Inflammatory macrophage treated with lipopolysaccharide for 4 hours (primary cell): ENCODE measurements at regions not wholly inside any gene's neighbourhood (a gene's known extent, or its start where the extent isn't known, plus 50 kb on each side); places are given as distances from the start of the nearest gene placed in this dataset.
"Not testable (repeated sequence)": the region's sequence is repeated elsewhere in the genome, so short reads cannot be mapped to it uniquely, and the experiment has no call there.

Experiments
- DNase-seq: peaks from one replicate; pipeline ENCODE4 v3.0.0-alpha.2; 2020

DNA sequence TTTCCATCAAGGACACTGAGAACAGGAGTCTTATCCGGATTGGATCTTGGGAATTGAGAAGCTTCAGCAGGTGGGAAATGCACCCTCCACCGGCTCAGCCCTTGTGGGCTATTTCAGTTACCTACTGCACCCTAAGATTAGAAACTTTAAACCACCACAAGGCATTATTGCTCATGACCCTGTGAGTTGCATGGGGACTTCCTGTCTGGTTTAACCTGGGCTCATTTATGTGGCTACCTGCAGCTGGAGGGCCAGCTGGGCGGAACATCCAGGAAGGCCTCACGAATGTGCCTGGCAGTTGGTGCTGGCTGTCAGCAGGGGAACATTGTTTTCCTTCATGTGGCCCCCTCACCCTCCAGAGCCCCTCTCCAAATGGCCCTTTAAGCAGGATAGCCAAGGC, 164.1 kb downstream of the DEFB131A start:
- DNase-seq: no peak

DNA sequence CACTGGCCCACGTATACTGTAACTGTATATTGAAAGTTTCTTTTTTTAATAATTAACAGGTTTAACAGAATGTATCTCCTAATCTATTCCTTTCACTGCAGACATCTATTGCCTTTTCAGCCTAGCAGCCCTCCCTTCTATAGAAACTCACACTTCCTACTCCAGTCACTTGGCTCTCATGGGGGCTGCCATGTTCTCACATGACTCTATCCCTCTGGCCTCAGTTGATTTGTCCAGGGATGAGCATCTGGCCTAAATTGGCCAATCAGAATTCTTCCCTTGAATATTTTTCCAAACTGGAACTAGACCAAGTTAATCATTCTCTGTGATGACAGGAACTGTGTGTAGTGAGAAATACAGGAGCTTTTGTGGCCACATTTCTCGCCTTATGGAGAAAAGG, 166.1 kb downstream of the DEFB131A start:
- DNase-seq: not testable (repeated sequence)

DNA sequence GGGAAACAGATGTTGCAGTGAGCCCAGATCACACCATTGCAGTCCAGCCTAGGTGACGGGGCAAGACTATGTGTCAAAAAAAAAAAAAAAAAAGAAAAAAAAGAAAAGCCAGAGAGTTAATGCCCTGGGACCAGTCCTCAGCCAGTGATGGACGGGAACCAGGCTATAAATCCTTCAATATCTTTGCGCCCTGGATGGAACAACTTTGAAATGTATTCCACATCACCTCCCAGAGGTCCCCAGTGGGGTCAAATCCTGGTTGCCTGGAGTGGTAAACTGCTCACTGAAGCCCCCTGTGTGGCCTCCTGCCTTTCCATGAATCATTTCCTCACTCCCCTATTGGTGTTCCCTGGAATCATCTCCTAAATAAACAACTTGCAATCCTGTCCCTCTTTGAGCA, 166.9 kb downstream of the DEFB131A start:
- DNase-seq: no peak

DNA sequence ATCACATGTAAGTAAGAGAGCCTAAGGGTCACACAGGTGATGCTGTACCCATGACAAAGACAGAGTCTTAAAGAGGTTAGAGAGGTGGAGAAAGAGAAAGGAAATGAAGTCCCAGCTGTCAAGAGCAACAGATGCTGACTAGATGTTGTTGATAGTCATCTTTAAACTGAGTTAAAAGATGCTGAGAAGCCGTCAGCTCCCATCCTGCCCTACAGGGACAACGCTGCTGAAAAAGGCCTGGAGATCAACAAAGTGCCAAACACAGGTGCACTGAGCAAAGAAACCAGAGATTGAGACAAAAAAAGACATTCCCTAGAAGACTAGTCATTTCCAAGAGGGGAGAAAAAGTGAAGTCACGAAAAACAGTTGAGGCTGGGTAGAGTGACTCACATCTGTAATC, 145.0 kb upstream of the DRD5 start:
- DNase-seq: not testable (repeated sequence)

DNA sequence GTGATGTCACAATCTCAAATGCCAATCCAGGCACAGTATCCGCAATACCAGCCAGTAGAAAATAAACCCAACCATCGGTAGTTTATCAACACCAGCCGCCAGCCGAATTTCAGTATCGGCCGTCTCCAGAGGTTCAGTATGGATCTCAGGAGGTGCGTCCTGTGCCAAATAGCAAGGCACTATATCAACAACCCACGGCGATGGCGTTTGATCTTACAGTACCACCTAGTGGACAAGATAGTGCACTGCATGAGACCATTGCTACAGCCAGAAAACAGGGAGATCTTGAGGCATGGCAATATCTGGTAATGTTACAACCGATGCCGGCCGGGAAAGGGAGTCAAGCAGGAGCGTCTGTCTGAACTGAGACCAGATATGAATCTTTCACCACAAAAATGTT, 121.8 kb upstream of the DRD5 start:
- DNase-seq: not testable (repeated sequence)

DNA sequence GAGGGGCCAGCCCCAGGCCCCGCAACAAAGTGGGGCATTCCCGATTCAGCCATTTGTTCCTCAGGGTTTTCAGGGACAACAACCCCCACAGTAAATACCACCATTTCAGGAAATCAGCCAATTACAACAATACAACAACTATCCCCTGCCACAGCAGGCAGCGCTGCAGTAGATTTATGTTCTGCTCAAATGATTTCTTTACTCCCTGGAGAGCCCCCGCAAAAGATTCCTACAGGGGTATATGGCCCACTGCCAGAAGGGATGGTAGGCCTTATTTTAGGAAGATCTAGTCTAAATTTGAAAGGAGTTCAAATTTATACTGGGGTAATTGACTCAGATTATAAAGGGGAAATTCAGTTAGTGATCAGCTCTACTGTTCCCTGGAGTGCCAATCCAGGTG, 120.5 kb upstream of the DRD5 start:
- not testable (repeated sequence) for DNase-seq

DNA sequence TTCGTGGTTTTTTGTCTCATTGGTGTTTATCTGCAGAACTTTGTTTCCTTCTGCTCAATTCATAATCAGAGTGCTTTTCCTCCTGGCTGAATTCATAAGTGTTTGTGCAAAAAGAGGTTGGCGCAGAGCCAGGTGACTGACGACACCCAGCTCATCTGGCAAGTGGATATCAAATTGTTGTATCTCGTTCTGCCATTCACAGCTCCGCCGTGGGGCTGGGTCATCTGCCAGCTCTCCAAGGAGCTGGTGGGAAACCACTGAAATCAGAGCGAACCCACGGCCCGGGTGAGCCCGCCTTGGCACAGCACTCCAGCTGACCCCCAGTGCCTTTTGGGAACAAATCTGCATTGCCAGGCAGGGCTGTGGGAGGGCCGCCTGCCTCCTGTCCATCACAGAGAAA, 110.7 kb upstream of the DRD5 start:
- DNase-seq: not testable (repeated sequence)

DNA sequence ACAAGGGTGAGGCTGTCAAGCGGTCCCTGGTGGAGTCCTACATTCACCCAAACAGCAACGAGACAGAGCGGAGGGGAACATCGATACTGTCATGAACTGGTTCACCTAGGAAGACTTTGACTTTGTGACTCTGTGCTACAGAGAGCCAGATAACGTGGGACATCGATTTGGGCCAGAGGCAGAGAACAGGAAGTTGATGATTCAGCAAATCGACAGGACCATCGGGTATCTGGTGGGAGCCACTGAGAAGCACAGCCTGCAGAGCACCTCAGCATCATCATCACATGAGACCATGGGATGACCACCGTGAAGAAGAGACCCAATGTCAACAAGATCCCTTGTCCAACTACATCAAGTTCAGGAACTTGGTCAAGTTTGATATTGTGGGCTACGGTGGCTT, 104.1 kb upstream of the DRD5 start:
- not testable (repeated sequence) for DNase-seq

DNA sequence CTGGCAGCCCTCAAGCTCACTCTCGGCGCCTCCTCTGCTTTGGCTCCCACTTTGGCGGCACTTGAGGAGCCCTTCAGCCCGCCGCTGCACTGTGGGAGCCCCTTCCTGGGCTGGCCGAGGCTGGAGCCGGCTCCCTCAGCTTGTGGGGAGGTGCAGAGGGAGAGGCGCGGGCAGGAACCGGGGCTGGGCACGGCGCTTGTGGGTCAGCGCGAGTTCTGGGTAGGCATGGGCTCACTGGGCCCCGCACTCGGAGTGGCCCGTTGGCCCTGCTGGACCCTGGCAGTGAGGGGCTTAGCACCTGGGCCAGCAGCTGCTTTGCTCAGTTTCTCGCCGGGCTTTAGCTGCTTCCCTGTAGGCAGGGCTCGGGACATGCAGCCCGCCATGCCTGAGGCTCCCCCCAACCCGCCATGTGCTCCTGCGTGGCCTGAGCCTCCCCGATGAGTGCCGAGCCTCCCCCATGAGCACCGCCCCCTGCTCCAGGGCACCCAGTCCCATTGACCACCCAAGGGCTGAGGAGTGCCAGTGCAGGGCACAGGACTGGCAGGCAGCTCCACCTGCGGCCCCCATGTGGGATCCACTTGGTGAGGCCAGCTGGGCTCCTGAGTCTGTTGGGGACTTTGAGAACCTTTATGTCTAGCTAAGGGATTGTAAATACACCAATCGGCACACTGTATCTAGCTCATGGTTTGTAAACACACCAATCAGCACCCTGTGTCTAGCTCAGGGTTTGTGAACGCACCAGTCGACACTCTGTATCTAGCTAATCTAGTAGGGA, 101.5 kb upstream of the DRD5 start:
- no peak for DNase-seq

DNA sequence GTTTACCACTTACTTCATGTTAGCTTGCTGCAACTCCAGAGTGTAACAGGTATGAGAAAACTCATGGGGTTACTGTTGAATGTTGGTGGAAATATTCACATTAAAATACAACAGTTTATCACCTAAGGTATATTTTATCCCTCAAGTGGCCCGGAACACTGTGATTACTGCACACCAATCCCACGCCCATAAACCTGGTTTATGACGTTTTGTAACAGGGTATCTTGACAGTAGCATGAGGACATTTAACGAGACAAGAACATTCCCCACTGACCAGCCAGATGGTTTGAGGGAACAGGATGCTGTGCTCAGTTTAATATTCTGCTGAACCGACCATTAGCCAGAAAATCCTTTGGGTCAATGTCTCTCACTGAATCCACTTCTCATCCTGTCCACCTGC, 98.3 kb upstream of the DRD5 start:
- DNase-seq: not testable (repeated sequence)

DNA sequence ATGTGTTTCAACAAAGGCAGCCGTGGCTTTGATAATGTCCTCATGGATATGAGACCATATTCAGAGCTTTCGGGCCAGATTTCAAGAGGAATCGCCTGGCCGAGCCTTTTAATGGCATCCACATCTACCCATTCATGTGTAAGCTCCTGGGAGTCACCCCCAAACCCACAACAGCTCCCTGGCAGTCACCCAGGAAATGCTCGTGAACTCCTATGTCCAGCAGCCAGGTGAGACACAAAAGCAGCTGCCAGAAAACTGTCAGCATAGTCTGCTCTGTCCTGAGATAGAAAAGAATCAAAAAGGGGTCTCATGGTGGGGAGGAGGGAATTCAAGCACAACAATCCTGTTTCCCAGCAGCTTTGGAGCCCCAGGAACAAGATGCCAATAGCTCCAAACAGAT, 96.4 kb upstream of the DRD5 start:
- not testable (repeated sequence) for DNase-seq

DNA sequence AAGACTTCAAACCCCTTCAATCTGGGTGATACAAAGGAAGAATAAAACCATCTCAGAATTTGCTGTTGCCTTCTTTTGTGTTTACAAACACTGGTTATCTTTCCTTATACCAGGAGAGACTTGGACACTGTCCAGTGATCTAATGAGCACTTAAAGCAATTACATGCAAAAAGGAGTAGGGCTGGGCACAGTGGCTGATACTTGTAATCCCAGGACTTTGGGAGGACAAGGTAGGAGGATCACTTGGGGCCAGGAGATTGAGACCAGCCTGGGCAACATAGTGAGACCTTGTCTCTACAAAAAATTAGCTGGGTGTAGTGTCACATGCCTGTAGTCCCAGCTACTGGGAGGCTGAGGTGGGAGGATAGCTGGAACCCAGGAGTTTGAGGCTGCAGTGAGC, 95.7 kb upstream of the DRD5 start:
- DNase-seq: no peak

DNA sequence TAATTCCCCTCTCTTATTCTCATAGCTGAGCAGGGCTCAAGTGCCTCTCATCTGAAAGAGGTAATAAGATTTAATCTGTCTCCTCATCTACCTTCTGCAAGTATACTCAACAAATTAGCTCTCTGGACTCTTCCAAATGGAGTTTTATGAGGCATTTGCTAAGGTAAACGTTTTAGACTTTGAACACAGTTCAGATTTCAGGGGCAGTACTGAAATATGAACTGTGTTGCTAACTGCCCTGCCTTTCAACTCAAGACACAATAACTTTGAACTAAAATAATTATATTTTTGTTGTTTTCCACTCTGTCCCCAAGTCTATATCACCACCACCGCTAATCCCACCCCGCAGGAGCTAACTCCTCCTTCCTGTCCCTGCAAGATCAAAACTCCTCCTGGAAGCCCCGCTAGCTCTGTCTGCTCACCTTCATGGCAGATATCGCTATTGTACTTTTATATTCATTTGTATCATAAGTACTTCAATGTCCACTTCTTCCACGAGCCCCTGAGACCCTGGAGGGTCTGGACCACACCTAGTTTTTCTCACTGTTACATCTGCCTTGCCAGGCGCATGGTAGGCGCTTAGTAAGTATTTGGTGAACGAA, 90.7 kb upstream of the DRD5 start:
- DNase-seq: not testable (repeated sequence)

DNA sequence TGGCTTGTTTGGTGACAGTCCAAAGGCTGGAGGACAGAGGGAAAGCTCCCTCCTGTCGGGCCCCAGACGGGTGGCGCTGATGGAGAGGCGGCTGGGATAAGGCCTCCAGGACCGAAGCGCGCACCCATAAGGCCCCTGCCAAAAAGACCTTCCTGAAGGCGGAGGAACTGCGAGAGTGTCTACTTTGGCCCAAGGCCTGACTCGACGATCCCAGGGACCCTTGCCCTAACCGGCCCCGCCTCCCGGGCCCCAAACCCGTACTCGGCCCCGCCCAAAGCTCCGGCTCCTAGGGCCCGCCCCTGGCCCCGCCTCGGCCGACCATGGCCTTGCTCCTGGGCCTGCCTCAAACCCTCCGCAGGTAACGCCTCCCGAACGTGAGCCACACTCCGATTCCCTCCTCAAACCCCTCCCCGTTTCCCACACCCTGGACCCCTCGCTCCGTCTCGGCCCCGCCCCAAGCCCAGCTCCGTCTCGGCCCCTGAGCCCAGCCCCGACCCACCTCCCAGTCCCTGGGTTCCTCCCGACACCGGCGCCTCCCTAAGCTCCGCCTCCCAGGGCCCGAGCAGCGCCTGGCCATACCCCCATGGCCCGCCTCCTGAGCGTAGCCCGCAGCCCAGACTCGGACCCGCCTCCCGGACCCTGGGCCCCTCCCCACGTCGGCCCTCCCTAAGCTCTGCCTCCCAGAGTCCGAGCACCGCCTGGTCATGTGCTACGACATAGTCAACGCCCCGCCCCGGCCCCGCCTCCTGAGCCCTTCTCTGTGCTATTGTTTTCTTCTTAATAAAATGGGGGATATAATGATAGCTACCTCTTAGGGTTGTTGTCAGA, 90.0 kb upstream of the DRD5 start:
- peak; percentile 94 for DNase-seq

DNA sequence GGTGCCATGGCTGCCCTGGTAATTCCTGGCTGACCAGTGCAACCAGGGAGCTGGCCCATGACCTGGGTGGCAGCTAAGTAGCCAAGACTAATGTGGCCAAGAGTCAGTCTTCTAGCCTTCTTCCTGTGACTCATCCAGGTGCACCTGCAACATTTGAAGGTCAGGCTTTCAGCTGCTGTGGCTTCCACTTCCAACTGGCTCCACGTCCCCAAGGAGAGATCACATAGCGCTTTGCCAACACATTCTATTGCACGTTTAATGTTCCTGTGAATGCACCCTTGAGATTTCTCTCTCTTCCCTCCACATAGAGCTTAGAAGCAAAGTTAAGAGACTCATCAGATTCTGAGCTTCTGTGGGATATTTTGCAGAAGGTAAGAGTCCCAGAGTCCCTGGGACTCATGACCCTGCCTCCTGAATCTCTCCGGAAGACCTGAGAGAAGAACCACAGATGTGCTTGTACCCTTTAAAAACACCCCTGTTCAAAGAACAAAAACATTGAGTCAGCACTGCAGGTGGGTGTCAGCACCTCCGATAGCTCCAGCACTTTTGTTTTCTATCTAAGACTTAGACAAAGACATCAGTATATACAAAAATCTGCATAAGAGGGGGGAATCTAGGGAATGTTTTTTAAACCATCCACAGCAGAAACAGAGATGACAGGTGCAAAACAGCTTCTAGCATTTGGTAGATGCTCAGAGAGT, 88.5 kb upstream of the DRD5 start:
- not testable (repeated sequence) for DNase-seq

DNA sequence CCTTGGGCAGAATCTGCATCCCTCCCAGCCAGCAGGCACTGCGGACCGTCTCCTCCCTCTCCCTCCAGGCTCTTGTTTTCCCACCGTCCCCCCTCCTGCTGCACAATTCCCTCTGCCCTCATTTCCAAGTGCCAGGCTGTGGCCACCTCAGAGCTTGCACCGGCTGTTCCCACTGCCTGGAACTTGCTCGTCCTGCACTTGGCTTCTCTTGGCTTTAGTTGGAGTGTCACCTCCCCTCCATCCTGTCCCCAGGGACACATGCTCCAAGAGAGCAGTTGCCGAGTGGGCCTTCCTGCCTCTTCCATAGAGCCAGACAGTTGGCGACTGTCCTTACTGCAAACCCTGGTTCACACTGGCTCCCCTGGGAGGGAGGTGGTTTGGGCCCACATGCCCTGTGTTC, 87.0 kb upstream of the DRD5 start:
- DNase-seq: not testable (repeated sequence)

DNA sequence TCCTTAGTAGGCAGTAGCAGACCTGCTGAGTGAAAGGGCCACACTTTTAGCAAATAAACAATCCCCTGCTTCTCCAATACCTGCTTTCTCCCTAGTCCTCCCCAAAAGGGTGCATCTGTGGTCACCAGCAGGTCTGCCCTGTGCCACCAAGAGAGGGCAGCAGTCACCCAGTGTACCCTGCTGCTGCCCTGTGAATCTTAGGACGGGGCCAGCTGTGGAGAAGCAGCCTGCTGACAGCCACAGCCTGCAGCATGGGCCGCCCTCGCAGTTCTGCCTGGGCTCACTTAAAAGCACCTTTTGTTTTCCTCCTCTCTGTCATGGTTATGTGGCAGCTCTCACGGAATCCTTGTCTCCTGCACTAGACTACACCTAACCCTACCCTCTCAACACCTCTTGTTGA, 85.4 kb upstream of the DRD5 start:
- DNase-seq: peak; percentile 18

DNA sequence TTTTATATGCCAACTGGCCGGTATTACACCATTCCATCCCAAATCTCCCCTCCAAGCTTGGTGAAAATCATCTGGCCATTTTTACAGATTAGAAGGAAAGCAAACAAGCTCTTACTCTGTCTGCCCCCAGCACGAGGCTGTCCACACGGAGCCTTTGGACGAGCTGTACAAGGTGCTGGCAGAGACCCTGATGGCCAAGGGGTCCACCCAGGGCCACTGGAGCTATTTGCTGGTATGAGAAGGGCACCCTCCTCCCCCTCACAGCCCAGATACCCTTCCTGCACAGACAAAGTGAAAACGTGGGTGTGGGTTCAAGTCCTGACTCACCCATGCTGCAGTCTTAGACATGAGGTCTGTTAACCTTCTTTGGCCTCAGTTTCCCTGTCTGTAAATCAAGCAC, 84.9 kb upstream of the DRD5 start:
- not testable (repeated sequence) for DNase-seq

DNA sequence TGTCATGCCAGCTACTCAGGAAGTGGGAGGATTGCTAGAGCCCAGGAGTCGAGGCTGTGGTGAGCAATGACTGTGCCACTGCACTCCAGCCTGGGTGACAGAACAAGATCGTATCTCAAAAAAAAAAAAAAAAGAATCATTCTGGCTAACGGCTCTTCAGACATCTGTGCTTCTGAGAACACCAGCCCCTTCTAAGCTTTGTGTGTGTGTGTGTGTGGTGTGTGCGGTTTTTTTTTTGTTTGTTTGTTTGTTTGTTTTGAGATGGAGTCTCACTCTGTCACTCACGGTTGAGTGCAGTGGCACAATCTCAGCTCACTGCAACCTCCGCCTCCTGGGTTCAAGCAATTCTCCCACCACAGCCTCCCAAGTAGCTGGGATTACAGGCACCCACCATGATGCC, 79.4 kb upstream of the DRD5 start:
- not testable (repeated sequence) for DNase-seq

DNA sequence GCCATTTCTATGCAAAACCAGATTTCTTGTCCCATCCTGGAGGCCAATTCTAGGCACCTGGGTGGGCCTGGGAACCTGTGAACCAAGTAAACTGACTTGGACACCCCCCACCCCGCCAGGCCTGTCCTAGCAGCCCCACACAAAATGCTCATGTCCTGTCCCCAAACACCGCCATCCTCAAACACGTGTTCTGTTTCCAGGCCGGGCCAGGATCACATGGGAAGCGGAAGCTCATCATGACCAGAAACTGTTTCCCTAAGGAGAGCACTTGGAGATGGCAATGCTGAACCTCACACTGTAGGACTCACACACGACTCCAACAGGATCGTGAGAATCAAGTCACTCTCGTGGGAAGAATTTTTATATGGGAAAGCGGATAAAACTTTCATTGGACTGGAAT, 78.7 kb upstream of the DRD5 start:
- not testable (repeated sequence) for DNase-seq

DNA sequence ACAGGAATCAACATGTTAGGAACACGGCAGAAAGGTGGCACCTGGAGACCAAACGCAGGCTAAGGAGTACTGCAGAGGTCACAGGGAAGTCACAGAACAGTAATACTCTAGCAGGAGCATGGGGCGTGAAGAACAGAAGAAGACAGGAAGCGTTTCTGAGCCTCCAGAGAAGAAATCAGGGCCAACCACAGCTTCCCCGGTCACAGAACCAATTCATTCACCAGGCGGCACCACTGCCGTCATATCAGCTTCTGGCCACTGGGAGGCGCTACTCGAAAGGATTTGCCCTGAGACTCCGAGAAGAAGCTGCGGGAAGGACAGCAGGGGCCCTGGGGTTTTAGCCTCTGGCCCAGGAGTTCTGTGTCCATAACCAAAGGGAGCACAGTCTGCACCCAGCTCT, 78.0 kb upstream of the DRD5 start:
- peak; percentile 64 for DNase-seq

DNA sequence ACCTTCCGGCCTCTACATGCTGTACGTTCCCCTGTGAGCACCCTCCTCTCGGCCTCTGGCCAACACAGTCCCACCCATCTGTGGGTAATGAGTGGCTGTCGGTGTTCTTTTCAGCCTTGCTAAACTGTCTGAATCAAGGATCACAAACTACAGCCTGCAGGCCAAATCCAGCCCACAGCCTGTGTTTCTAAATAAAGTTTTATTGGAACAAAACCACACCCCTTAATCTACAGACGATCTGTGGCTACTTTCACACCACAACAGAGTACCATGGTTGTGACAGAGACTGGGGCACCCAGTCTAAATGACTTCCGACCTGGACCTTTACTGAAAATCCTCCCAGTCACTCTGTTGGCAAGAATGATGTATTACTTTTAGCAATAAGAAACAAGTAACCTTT, 77.3 kb upstream of the DRD5 start:
- not testable (repeated sequence) for DNase-seq
